ENCODE measurements at regions not wholly inside any gene's neighbourhood (a gene's known extent, or its start where the extent isn't known, plus 50 kb on each side); places are given as distances from the start of the nearest gene placed in this dataset.

GRCh38 chr20:24332956-24333355 lies 136.5 kb upstream of the SYNDIG1 start:
- DNase-seq = no peak

GRCh38 chr20:24331939-24332338 lies 137.5 kb upstream of the SYNDIG1 start:
- no peak for DNase-seq

- no peak for DNase-seq
Measured at GRCh38 chr20:24328901-24329300, 140.5 kb upstream of the SYNDIG1 start.

- DNase-seq = no peak
Measured at GRCh38 chr20:24321973-24322372, 147.5 kb upstream of the SYNDIG1 start.

- no peak for DNase-seq
Measured at GRCh38 chr20:24318569-24319352, 150.7 kb upstream of the SYNDIG1 start.

GRCh38 chr20:24317224-24317623 lies 152.2 kb upstream of the SYNDIG1 start:
- DNase-seq = no peak

GRCh38 chr20:24316731-24317130 lies 152.7 kb upstream of the SYNDIG1 start:
- DNase-seq = no peak

- no peak for DNase-seq
Measured at GRCh38 chr20:24314053-24314452, 155.4 kb upstream of the SYNDIG1 start.

- DNase-seq = no peak
Measured at GRCh38 chr20:24309596-24309995, 159.8 kb upstream of the SYNDIG1 start.

- DNase-seq = no peak
Measured at GRCh38 chr20:24305371-24305770, 164.1 kb upstream of the SYNDIG1 start.

- DNase-seq = no peak
Measured at GRCh38 chr20:24304291-24304690, 165.1 kb upstream of the SYNDIG1 start.

- DNase-seq = peak in 1 of 3 experiments; percentile 4
Measured at GRCh38 chr20:24303393-24304170, 165.8 kb upstream of the SYNDIG1 start.

GRCh38 chr20:24297993-24298392 lies 171.4 kb upstream of the SYNDIG1 start:
- no peak for DNase-seq

- no peak for DNase-seq
Measured at GRCh38 chr20:24296477-24297261, 172.8 kb upstream of the SYNDIG1 start.

GRCh38 chr20:24291014-24291413 lies 178.4 kb upstream of the SYNDIG1 start:
- no peak for DNase-seq

GRCh38 chr20:24289737-24290481 lies 179.5 kb upstream of the SYNDIG1 start:
- no peak for DNase-seq

- no peak for DNase-seq
Measured at GRCh38 chr20:24283186-24283585, 186.2 kb upstream of the SYNDIG1 start.

GRCh38 chr20:24277196-24277595 lies 192.2 kb upstream of the SYNDIG1 start:
- no peak for DNase-seq

- no peak for DNase-seq
Measured at GRCh38 chr20:24275946-24276705, 193.3 kb upstream of the SYNDIG1 start.

- no peak for DNase-seq
Measured at GRCh38 chr20:24273251-24273650, 196.2 kb upstream of the SYNDIG1 start.

GRCh38 chr20:24261351-24261750 lies 208.1 kb upstream of the SYNDIG1 start:
- no peak for DNase-seq

GRCh38 chr20:24257171-24257570 lies 212.3 kb upstream of the SYNDIG1 start:
- DNase-seq = no peak

All from NCI-H1417 (cell line).